ENCODE measurements at regions not wholly inside any gene's neighbourhood (a gene's known extent, or its start where the extent isn't known, plus 50 kb on each side); places are given as distances from the start of the nearest gene placed in this dataset.

GRCh38 chr5:166346726-166347374, 1944.6 kb upstream of the WWC1 start:
- H3K4me3 ChIP-seq (replicated peaks in 1 of 3; ENCODE audit: insufficient read depth in 1 of 3, low read depth in 2 of 3, low read length in 3 of 3), result no peak overlapping the region
- H3K79me2 ChIP-seq (ENCODE audit: insufficient read depth, low read length), result no peaks in the 10 kb centered on the region
- H3K36me3 ChIP-seq (replicated peaks in 1 of 2; ENCODE audit: control insufficient read depth in 1 of 2, insufficient read depth in 2 of 2, low read length in 2 of 2), result no peaks in the 10 kb centered on the region
- 4% methylated on average over 3 of the region's 3 CpGs for WGBS (ENCODE audit: low lambda C conversion rate)
- no peak overlapping the region for H2AFZ ChIP-seq (ENCODE audit: low read length)
- no peak overlapping the region for H3K27ac ChIP-seq (ENCODE audit: extremely low read length, insufficient read depth, low read length)
- ChIA-PET POLR2A (no interaction called here), CTCF (ENCODE audit: low intra/inter-chr PET ratio, low total read pairs) (no interaction called here)
- TF ChIP-seq FOXK2 (IDR thresholded peaks at IDR 0.05) (no peak), ZNF484 (CRISPR knock-in tag; IDR thresholded peaks at IDR 0.05; ENCODE audit: borderline replicate concordance, low read depth) (no peak), NFATC3 (CRISPR knock-in tag; IDR thresholded peaks at IDR 0.05) (no peak), ZNF547 (CRISPR knock-in tag; IDR thresholded peaks at IDR 0.05) (no peak), ZNF333 (CRISPR knock-in tag; IDR thresholded peaks at IDR 0.05; ENCODE audit: borderline replicate concordance) (no peak), ZNF326 (CRISPR knock-in tag; IDR thresholded peaks at IDR 0.05; ENCODE audit: borderline replicate concordance) (no peak), RARA (CRISPR knock-in tag; IDR thresholded peaks at IDR 0.05) (no peak), HMGXB4 (CRISPR knock-in tag; IDR thresholded peaks at IDR 0.05; ENCODE audit: borderline replicate concordance in 1 of 2, low read depth in 1 of 2) (no peak), CREM (IDR thresholded peaks at IDR 0.05) (no peak), CREM (CRISPR knock-in tag; IDR thresholded peaks at IDR 0.05) (no peak), MXD4 (CRISPR knock-in tag; IDR thresholded peaks at IDR 0.05) (no peak), ZNF296 (CRISPR knock-in tag; conservative IDR thresholded peaks at IDR 0.05) (no peak), ZNF264 (CRISPR knock-in tag; IDR thresholded peaks at IDR 0.05) (no peak), XRCC5 (optimal IDR thresholded peaks at IDR 0.05; ENCODE audit: low read length) (no peak), SKI (IDR thresholded peaks at IDR 0.05; ENCODE audit: partially characterized antibody) (no peak), ZKSCAN5 (CRISPR knock-in tag; IDR thresholded peaks at IDR 0.05) (no peak), SRY (CRISPR knock-in tag; IDR thresholded peaks at IDR 0.05) (no peak), EHMT2 (IDR thresholded peaks at IDR 0.05; ENCODE audit: borderline replicate concordance, low read depth, low read length) (no peak), ZNF816 (CRISPR knock-in tag; IDR thresholded peaks at IDR 0.05; ENCODE audit: borderline replicate concordance) (no peak)
- TF ChIP-seq, protein P1, sequence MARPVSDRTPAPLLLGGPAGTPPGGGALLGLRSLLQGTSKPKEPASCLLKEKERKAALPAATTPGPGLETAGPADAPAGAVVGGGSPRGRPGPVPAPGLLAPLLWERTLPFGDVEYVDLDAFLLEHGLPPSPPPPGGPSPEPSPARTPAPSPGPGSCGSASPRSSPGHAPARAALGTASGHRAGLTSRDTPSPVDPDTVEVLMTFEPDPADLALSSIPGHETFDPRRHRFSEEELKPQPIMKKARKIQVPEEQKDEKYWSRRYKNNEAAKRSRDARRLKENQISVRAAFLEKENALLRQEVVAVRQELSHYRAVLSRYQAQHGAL (CRISPR knock-in tag; IDR thresholded peaks at IDR 0.05; ENCODE audit: not compliant biosample characterization), result no peak
- FAIRE-seq (no peak), DNase-seq (ENCODE audit: low spot score) (no peak), ATAC-seq (no peak)
- intact Hi-C loops (cut with micrococcal nuclease; ENCODE audit: unreplicated experiment), result no loop called here
- no peak overlapping the region for H3K4me2 ChIP-seq (ENCODE audit: low read depth, low read length)
- no peak overlapping the region for H3K9ac ChIP-seq (ENCODE audit: insufficient read depth, low read depth, low read length)
- no TSS peak for BruUV-seq (replicated peaks)
- no peaks in the 10 kb centered on the region for H3K27me3 ChIP-seq (ENCODE audit: control insufficient read depth in 1 of 2, insufficient read depth in 2 of 2, low read length in 2 of 2)
- H4K20me1 ChIP-seq (ENCODE audit: insufficient read depth, low read length), result no peaks in the 10 kb centered on the region
- peaks cover 94% of the 10 kb centered on the region for H3K9me3 ChIP-seq (ENCODE audit: low read length)
- in situ Hi-C loops (cut with HindIII; ENCODE audit: extremely low pct_ligation_motif_present, low pct_unique_long_range_greater_than_20kb), result no loop called here
- no peaks in the 10 kb centered on the region for H3K4me1 ChIP-seq (ENCODE audit: insufficient read depth, low read length)
